ENCODE measurements at regions not wholly inside any gene's neighbourhood (a gene's known extent, or its start where the extent isn't known, plus 50 kb on each side); places are given as distances from the start of the nearest gene placed in this dataset.
"Not testable (repeated sequence)": the region's sequence is repeated elsewhere in the genome, so short reads cannot be mapped to it uniquely, and the experiment has no call there.

DNA sequence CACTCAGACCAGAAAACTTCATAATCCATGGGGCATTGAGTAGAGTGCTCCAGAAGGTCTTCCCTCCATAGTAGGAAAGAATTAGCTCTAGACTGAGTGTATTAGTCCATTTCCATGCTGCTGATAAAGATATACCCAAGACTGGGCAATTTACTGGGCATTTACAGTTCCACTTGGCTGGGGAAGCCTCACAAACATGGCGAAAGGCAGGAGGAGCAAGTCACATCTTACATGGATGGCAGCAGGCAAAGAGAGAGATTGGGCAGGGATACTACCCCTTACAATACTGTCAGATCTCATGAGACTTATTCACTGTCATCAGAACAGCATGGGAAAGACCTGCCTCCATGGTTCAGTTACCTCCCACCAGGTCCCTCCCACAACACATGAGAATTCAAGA is 300.6 kb upstream of the TMEM132C start:
- Histone ChIP-seq H3K27ac (no peak overlapping the region), H3K27me3 (no peaks in the 10 kb centered on the region), H3K4me3 (no peak overlapping the region), H3K4me1 (no peaks in the 10 kb centered on the region), H3K36me3 (no peaks in the 10 kb centered on the region), H3K9me3 (peaks cover 0 to 15% (median 5%) of the 10 kb centered on the region in 3 donors)
- WGBS, 2 donors, result 57 to 100% methylated on average over 1 of the region's 1 CpG
- TF ChIP-seq POLR2A (IDR thresholded peaks at IDR 0.05), result no peak
- TF ChIP-seq, protein P1, sequence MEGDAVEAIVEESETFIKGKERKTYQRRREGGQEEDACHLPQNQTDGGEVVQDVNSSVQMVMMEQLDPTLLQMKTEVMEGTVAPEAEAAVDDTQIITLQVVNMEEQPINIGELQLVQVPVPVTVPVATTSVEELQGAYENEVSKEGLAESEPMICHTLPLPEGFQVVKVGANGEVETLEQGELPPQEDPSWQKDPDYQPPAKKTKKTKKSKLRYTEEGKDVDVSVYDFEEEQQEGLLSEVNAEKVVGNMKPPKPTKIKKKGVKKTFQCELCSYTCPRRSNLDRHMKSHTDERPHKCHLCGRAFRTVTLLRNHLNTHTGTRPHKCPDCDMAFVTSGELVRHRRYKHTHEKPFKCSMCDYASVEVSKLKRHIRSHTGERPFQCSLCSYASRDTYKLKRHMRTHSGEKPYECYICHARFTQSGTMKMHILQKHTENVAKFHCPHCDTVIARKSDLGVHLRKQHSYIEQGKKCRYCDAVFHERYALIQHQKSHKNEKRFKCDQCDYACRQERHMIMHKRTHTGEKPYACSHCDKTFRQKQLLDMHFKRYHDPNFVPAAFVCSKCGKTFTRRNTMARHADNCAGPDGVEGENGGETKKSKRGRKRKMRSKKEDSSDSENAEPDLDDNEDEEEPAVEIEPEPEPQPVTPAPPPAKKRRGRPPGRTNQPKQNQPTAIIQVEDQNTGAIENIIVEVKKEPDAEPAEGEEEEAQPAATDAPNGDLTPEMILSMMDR (IDR thresholded peaks at IDR 0.05), result no peak
- no peak for DNase-seq
- intact Hi-C loops (cut with DNase I), result no loop called here

DNA sequence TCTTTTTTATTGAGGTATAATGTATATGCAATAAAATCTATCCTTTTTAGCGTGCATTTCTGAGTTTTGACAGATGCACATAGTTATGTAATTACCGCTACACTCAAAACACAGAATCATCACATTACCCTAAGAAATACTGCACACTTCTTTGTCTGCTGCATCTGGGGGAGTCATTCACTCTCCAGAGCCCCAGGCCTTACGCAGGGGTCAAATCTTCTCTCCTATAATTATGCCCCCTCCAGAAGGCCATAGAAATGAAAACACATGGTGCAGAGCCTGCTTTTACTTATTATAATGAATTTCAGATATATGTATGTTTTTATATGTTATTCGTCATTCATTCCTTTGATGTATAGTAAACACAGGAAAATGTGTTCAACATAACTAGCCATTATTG is 296.5 kb upstream of the TMEM132C start:
- H3K27me3 ChIP-seq, result no peaks in the 10 kb centered on the region
- TF ChIP-seq POLR2A (IDR thresholded peaks at IDR 0.05), result no peak
- TF ChIP-seq, protein P1 (IDR thresholded peaks at IDR 0.05), result no peak
- peaks cover 0 to 19% (median 5%) of the 10 kb centered on the region in 3 donors for H3K9me3 ChIP-seq
- intact Hi-C loops (cut with DNase I), result no loop called here
- 62 to 76% methylated on average over 4 of the region's 4 CpGs for WGBS, 2 donors
- no peak overlapping the region for H3K4me3 ChIP-seq
- no peak for DNase-seq
- H3K27ac ChIP-seq, result no peak overlapping the region
- no peaks in the 10 kb centered on the region for H3K4me1 ChIP-seq
- no peaks in the 10 kb centered on the region for H3K36me3 ChIP-seq

DNA sequence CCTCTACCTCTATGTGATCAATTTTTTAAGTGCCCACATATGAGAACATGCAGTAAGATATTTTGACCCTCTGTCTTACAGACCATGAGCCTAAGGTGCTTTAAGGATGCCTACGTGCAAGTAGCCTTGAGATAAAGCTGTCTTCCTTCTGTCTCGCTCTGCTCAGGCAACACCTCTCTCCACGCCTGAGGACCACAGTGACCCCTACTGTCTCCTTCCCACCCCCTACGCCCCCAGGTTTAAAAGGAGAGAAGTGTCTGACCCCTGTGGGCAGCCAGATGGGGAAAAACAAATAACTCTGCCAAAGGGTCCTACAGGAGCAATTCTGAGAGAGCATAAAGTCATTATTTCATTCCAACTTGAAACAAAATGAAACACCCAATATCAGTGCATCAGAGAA is 286.4 kb upstream of the TMEM132C start:
- DNase-seq, result no peak
- no peak overlapping the region for H3K4me3 ChIP-seq
- TF ChIP-seq, protein P1 (IDR thresholded peaks at IDR 0.05), result no peak
- no peak for TF ChIP-seq POLR2A (IDR thresholded peaks at IDR 0.05)
- peaks cover 0 to 9% (median 0%) of the 10 kb centered on the region in 3 donors for H3K9me3 ChIP-seq
- no peaks in the 10 kb centered on the region for H3K4me1 ChIP-seq
- intact Hi-C loops (cut with DNase I), result no loop called here
- H3K36me3 ChIP-seq, result no peaks in the 10 kb centered on the region
- WGBS, 2 donors, result 66 to 92% methylated on average over 2 to 4 of the region's 4 CpGs
- H3K27me3 ChIP-seq, result no peaks in the 10 kb centered on the region
- no peak overlapping the region for H3K27ac ChIP-seq

DNA sequence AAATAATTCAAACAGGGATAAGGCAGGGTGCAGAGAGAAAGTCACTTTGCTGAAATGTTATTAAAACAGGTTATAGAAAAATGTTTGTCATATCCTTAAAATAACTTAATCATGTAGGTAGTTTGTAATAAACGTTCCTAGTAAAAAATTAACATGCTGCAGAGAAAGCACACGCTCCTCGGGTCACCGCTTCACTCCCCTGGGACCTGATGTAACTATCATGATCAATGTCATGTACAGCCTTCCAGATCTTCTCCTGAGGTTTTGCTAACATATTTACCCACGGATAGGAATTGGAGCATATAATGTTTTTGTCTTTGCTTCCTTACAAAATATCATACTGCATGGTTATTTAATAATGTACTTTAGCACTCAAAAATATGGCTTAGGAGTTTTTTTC is 285.1 kb upstream of the TMEM132C start:
- no peak overlapping the region for H3K4me3 ChIP-seq
- WGBS, 2 donors, result 74 to 77% methylated on average over 5 of the region's 5 CpGs

DNA sequence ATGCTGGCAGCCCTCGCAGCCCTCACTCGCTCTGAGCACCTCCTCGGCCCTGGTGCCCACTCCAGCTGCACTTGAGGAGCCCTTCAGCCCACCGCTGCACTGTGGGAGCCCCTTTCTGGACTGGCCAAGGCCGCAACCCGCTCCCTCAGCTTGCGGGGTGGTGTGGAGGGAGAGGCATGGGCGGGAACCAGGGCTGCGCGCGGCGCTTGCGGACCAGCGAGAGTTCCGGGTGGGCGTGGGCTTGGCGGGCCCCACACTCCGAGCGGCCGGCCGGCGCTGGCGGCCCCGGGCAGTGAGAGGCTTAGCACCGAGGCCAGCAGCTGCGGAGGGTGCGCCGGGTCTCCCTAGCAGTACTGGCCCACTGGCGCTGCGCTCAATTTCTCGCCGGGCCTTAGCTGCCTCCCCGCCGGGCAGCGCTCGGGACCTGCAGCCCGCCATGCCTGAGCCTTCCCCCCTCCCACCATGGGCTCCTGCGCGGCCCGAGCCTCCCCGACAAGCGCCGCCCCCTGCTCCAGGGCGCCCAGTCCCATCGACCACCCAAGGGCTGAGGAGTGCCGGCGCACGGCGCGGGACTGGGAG is 283.7 kb upstream of the TMEM132C start:
- H3K27me3 ChIP-seq; H3K36me3 ChIP-seq; H3K9me3 ChIP-seq; DNase-seq; H3K4me1 ChIP-seq; intact Hi-C loops (cut with DNase I); H3K27ac ChIP-seq; H3K4me3 ChIP-seq: not testable (repeated sequence)
- 60 to 85% methylated on average over 4 to 5 of the region's 50 CpGs for WGBS, 2 donors

More for the DNA sequence above, 285.1 kb upstream of the TMEM132C start:
- Histone ChIP-seq H3K9me3 (peaks cover 0 to 9% (median 0%) of the 10 kb centered on the region in 3 donors), H3K4me1 (no peaks in the 10 kb centered on the region), H3K27me3 (no peaks in the 10 kb centered on the region), H3K27ac (no peak overlapping the region), H3K36me3 (no peaks in the 10 kb centered on the region)
- DNase-seq, result no peak
- intact Hi-C loops (cut with DNase I), result no loop called here
- TF ChIP-seq, protein P1 (IDR thresholded peaks at IDR 0.05), result no peak
- no peak for TF ChIP-seq POLR2A (IDR thresholded peaks at IDR 0.05)
